ENCODE measurements at regions not wholly inside any gene's neighbourhood (a gene's known extent, or its start where the extent isn't known, plus 50 kb on each side); places are given as distances from the start of the nearest gene placed in this dataset.

DNA sequence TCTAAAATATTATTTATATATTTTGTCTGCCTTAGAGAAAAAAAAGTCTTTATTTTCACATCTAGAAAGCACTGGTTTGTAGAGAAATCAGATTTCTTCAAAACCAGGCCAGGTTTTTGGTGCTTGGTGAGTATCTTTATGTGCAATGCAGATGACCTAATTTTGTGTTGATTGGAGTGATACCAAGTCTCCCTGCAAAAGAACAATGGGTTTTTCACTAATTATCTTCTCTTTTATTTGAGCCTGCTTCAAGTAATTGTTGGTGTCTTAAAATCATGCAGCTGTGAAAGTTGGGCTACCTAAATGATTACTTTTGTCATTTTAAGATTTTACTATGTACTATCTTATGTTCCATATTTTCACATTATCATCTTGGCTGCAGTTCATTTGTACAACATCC, 874.7 kb downstream of the TFAP2A start:
- DNase-seq (ENCODE audit: low read depth), result no peak

DNA sequence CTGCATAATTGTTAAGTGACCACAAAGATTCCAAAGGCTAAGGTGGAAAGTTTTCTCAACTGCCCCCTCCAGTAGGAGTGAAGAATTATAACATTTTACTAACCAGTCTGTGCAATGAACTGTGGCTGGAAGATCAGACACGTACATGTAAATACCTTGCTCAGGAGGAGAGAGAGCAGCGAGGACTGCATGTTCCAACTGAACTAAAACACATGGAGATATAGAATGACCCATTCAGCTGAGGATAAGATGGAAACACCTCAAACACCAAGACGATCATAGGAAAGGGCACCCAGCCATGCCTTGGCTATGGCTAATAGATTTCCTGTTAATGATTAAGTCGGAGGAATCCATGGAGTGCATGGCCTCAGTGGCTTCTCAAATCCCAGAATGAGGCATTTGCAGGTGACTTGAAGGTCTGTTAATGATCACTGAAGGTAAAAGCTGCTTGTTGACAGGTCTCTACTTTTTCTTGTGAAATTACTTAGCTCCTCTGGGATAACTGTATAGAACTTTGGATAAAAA, 875.6 kb downstream of the TFAP2A start:
- DNase-seq (ENCODE audit: low read depth), result no peak

DNA sequence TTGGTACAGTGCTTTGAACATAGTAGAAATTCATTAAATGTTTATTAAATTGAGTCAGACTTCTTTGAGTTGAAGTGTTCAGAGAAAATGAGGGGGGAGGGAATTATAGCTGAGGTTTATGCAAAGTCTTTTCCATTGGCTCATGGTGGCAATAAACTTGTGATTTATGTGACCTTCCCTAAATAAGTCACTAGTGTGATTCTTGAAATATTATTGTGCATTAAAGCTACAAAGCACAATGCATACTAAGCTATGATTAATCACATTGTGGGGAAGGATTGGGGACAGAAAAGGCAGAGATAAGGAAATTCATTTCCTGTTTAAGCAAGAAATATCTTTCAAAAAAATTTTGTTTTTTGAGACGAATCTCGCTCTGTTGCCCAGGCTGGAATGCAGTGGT, 877.5 kb downstream of the TFAP2A start:
- DNase-seq (ENCODE audit: low read depth), result no peak

DNA sequence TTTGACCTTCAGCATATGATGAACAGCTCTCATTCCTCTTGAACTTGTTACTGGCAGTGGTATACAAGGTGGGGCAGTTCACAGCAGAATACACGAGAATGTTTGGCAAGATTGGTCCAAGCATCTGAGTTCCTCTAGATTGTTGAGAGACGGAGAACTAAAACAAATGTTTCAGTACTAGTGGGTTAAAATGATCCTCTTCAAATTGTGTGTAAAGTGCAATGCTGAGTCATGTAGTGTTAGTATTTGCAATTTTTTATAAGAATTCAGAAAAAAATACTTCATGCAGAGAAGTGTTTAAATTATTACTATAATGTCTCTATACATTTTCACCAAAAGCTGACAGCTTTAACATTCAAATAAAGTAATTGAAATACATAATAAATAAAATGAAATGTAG, 879.8 kb downstream of the TFAP2A start:
- no peak for DNase-seq (ENCODE audit: low read depth)

DNA sequence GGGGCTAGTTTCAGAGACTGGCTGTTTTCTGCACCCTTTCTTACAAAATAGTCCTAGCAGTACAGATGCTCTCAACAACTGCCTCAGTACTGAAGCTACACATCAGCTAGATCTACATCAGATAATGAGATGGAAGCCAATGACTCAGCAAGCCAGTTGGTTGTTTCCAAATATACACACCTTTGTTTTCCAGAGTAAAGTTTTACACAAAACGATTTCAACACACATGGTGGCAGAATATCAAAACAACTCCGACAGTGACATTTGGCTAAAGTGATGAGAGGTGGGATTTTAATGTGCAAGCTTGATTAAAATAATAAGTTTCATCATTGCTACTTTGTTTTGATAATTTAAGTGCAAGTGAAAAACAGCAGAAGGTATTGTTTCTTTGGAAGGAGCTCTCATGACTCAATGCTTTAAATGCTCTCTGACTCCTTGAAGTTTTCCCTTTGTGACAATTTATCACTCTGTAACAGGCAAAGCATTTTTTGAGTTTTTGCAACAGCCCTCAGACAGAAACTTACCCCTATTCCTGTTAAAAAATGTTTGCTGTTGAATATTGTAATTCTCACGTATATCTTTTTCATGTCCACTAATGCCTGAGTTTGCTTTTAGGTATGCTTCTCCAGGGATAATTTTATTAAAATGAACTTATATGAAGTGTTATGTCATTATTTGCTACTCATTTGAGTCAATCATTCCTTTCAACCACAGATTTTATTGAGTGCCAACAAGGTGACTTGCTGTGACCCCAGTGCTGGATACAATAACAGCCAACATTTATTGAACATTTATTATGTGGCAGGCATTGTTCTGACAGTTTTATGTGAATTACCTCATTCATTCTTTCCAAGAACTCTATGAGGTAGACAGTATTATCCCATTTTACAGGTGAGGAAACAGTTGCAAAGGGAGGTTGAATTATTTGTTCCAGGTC, 882.0 kb downstream of the TFAP2A start:
- DNase-seq (ENCODE audit: low read depth), result peak; percentile 13

GRCh38 chr6:9527679-9528286, 887.1 kb downstream of the TFAP2A start:
- no peak for DNase-seq (ENCODE audit: low read depth)

DNA sequence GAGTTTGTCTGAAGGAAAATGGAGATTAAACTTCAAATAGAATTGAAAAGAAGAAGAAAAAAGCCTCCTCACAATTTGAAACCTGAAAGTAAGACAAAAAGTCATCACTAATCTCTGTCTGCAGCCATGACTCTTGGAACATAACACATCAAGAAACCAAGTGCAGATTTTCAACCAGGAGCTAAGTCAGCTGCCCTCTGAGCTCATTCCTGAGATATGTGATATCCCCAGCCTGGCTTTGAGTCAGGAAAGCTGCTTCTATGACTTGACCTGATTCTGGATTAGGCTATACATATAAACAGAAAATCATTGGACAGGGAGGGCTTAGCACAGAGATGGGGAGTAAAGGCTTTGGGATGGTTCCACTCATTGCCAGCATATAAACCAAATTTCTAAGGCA, 891.4 kb downstream of the TFAP2A start:
- DNase-seq (ENCODE audit: low read depth), result peak; percentile 89

- DNase-seq (ENCODE audit: low read depth), result no peak
These were observed 892.8 kb downstream of the TFAP2A start for GRCh38 chr6:9522101-9522500.

DNA sequence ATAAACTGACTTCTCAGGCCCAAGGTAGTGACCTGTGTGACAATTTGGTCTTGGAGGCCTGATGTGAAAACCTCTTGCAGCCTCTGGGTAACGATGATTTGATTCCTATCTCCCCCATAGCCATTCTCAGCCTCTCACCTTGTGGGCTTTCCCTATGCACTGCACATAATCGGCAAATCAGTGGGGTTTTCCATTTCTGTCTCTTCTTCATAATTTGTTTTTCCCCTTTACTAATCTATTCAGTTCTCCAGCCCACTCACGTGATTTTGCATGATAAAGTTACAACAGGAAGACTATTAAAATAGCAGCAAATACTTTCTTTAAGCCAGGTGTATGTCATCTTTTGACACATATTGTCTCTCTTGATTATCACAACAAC, 893.7 kb downstream of the TFAP2A start:
- no peak for DNase-seq (ENCODE audit: low read depth)

DNA sequence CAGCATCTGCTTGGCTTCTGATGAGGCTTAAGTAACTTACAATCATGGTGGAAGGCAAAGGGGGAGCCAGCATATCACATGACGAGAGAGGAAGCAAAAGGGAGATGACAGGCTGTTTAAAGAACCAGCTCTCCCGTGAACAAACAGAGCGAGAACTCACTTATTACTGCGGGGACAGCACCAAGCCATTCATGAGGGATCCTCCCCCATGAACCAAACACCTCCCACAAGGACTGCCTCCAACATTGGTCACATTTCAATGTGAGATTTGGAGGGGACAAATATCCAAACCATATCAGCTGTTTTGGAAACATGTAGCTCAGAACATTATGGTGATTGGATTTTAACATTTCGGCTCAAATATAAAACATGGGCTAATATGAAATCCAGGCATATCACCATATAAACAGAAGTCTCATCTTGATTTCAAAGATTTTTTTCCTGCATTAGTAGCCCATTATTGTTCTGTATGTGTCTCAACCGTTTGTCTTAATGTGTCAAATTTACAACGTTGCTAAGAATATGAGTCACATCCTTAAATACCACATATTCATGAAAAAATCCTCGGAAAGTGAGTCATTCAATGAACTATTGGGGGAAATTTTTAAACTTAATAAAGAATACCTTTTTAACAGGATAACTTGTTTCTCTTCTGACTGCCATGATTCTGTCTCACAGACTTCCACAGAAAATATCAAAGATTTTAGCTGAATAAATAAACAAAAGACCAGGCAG, 894.3 kb downstream of the TFAP2A start:
- DNase-seq (ENCODE audit: low read depth), result peak; percentile 47

GRCh38 chr6:9518431-9518830, 896.4 kb downstream of the TFAP2A start:
- DNase-seq (ENCODE audit: low read depth), result no peak

GRCh38 chr6:9517806-9518205, 897.1 kb downstream of the TFAP2A start:
- DNase-seq (ENCODE audit: low read depth), result no peak

GRCh38 chr6:9515633-9516606, 899.0 kb downstream of the TFAP2A start:
- peak; percentile 94 for DNase-seq (ENCODE audit: low read depth)

GRCh38 chr6:9514146-9514545, 900.7 kb downstream of the TFAP2A start:
- DNase-seq (ENCODE audit: low read depth), result no peak

- no peak for DNase-seq (ENCODE audit: low read depth)
These were observed 903.7 kb downstream of the TFAP2A start for GRCh38 chr6:9511157-9511556.

- DNase-seq (ENCODE audit: low read depth), result no peak
These were observed 907.6 kb downstream of the TFAP2A start for GRCh38 chr6:9507136-9507895.

DNA sequence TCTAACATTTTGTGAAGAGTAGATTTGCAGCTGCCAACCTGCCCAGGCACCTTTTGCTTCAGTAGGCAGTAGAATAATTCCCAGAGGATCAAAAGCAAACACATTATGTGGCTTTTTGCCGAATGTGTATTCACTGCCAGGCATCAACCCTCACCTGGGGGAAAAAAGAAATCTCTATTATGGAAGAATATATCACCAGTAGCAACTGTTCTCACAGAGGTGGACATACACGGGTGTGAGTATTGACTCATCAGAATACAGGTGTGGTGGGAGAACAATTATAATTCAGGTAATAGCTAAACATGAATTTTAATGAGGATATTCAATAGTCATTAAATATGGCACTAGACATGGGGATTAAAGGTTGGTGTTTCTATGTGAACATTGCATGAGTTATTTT, 910.7 kb downstream of the TFAP2A start:
- no peak for DNase-seq (ENCODE audit: low read depth)

GRCh38 chr6:9503111-9503761, 911.6 kb downstream of the TFAP2A start:
- no peak for DNase-seq (ENCODE audit: low read depth)

- peak; percentile 62 for DNase-seq (ENCODE audit: low read depth)
These were observed 915.2 kb downstream of the TFAP2A start for GRCh38 chr6:9499709-9500108.
